GM19452 (cell line): ENCODE measurements at regions not wholly inside any gene's neighbourhood (a gene's known extent, or its start where the extent isn't known, plus 50 kb on each side); places are given as distances from the start of the nearest gene placed in this dataset.
"Not testable (repeated sequence)": the region's sequence is repeated elsewhere in the genome, so short reads cannot be mapped to it uniquely, and the experiment has no call there.

ENCODE experiments used
- ATAC-seq: cut with Tn5 transposase; IDR thresholded peaks from one replicate; pipeline ENCODE4 v1.9.1; 2021; ENCODE audit not compliant: unreplicated experiment

DNA sequence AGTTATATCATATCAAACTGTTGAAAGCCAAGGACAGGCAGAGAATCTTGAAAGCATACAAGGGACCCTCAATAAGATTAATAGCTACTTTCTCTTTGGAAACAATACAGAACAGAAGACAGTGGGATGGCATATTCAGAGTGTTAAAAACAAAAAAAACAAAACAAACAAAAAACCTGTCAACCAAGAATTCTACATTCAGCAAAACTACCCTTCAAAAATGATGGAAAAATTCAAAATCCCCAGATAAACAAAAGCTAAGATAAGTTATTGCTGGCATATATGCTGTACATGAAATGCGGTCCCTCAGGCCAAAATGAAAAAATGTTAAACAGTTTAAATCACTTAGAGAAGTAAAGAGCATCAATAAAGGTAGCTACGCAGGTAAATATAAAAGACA lies 425.1 kb downstream of the ACTL7B start:
- no peak for ATAC-seq

- ATAC-seq: no peak
Observed at GRCh38 chr9:108427751-108428150, 428.0 kb downstream of the ACTL7B start.

DNA sequence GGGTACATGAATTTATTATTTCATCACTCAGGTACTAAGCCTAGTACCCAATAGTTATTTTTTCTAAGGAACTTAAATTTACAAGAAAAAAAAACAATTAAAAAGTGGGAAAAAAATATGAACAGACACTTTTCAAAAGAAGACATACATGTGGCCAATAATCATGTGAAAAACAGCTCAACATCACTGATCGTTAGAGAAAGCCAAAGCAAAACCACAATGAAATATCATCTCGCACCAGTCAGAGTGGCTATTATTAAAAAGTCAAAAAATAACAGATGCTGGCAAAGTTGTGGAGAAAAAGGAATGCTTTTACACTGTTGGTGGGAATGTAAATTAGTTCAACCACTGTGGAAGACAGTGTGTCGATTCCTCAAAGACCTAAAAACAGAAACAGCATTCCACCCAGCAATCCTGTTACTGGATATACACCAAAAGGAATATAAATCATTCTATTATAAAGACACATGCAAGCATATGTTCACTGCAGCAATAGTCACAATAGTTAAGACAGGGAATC lies 429.3 kb downstream of the ACTL7B start:
- ATAC-seq: not testable (repeated sequence)

DNA sequence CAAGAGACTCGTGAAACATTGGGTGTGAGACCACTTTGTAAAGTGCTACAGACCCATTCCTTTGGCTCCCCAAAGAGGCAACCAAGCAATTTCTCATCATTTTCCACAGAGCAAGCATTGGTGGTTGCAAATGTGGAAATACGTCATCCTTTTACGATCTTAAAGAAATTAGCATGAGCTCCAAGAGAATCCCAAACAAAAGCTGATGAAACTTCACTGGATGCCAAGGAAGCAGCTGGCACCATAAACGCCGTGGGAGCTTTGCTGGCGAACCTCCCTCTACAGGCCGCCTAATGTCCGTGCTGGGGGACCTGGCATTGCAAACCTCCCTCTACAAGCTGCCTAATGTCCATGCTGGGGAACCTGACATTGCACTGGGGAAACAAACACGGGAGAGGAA lies 432.4 kb downstream of the ACTL7B start:
- ATAC-seq: no peak

DNA sequence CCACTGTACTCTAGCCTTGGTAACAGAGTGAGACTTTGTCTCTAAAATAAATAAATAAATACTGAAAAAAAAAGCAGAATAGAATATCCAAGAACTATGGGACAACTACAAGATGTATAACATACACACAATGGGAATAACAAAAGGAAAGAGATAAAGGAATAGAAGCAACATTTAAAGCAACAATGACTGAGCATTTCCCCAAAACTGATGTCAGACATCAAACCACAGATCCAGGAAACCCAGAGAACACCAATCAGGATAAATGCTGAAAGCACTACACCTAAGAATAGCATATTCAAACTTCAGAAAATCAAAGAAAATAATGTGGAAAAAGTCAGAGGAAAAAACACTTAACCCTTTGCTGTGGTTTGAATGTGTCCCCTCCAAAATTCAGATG lies 436.4 kb downstream of the ACTL7B start:
- ATAC-seq: no peak

GRCh38 chr9:108417726-108418125 lies 438.1 kb downstream of the ACTL7B start:
- ATAC-seq: no peak

- ATAC-seq: no peak
Observed at GRCh38 chr9:108417312-108417711, 438.5 kb downstream of the ACTL7B start.

- no peak for ATAC-seq
Observed at GRCh38 chr9:108416324-108416723, 439.5 kb downstream of the ACTL7B start.

DNA sequence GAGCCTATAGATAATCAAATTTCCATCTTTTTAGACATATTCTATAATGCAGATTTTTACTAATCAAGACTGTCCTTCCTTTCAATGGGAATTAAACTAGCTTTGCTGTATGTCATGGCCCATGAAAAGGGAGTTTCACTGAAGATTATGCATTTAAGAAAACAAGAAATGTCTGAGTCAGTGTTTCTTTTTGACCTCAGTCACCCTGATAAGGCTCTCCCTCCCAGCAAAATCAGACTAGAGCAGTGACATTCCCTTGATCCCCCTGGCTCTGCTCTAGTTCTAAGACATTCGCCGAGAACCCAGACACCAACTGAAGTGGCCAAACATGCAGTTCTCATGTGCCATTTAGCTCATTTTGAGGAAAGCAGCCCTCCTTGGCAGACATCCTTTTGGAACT lies 442.0 kb downstream of the ACTL7B start:
- ATAC-seq: no peak

DNA sequence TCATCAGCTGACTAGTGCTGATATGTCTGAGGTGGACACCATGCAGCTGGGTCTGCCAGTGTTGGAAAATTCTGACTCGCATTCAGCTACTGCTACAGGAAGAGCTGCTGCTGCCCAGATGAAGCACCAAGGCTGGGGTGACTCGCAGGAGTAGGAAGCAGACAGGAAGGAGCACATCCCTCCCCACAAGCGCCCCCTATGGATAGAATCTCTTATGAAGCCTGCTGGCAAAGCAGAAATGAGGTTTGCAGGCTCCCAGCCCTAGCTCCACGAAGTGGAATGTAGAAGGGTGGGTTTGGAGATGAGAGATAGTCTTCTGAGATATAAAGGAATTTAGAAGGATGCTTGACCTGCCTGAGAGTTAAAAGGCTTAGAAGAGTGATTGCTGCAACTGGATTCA lies 443.0 kb downstream of the ACTL7B start:
- no peak for ATAC-seq

GRCh38 chr9:108411632-108412031 lies 444.2 kb downstream of the ACTL7B start:
- no peak for ATAC-seq

DNA sequence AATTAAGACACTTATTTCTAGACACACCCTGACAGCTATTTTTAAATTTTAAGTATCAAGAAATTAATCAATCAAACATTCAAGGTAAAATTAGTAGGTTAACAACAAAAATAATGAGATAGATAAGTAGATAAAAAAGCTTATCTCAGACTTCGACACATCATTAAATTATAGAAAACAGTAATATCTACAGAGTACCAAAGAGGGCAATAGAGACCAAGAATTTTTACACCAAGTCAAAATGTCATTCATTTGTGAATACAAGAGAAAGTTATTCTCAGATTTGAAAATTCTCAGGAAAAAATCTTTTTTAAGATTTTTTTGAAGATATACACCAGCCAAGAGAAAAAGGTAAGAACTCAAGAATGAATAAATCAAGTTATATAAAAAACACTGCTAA lies 445.6 kb downstream of the ACTL7B start:
- ATAC-seq: no peak

DNA sequence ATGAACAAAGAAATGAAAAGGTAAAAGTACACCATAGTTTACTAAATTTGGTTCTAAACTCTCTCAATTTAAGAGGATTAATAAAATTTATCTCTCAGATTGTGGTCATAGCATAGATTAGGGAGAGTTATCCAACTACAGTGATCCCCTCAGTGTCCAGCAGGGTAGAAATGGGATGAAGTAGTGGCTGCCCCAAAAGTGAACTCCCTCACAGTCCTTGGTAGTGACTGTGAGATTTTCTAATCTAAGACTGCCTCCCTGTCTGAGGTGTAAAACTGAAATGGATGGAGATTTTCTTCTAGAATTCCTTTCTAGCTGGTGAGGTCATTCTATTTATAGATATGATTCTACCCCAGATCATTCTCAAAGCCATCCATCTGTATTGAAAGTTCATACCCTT lies 455.5 kb downstream of the ACTL7B start:
- ATAC-seq: no peak

DNA sequence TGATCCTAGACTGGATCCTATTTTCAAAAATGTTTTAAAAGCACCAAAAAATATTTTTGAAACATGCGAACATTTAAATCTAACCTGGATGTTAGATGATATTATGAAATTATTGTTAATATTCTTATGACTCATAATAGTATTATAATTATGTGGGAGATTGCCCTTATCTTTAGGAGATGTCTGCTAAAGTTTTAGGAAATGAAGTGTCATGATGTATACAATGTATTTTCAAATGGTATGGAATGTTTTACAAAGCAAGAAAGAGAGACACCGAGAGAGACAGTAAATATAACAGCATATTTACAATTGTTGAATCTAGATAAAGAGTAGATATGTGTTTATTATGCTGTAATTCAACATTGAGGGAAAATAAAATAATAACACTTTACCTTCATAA lies 455.9 kb downstream of the ACTL7B start:
- no peak for ATAC-seq

GRCh38 chr9:108397286-108397685 lies 458.5 kb downstream of the ACTL7B start:
- ATAC-seq: no peak

GRCh38 chr9:108396611-108397010 lies 459.2 kb downstream of the ACTL7B start:
- ATAC-seq: no peak

DNA sequence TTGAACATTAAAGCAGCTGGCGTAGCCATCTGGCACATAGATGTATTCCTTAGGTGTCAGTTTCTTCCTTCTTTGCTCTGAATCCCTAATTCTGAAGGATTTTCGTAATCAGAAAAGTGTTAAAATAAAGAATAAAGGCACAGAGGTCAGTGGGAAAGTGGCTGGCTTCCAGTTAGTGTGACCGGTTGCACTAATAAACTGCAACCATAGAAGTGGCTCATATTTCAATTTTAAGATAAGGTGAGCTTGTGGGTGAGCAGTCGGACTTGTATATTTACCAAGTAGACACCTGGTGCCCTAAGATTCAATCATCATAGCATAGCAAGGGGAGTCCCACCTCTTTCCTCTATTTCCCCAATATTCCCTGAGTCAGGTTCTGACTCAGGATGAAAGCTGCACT lies 459.6 kb downstream of the ACTL7B start:
- ATAC-seq: no peak

DNA sequence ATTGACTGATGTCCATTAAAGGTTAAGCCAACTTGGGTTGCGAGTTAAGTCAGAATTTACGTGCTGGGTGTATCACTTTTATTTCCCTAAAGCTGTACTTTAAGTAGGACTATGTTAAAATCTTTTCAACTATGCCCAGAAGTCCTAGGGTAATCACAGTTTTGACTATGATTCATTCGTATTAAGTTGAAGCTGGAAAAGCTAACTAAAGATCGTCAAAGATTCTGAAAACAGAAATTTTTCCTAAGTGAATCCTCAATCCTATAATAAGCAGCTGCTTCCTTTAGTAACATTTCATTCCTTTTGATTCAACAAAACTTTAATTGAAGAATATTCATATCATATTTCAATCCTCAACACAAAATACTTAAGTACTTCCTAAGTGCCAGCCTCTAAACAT lies 460.4 kb downstream of the ACTL7B start:
- ATAC-seq: no peak

DNA sequence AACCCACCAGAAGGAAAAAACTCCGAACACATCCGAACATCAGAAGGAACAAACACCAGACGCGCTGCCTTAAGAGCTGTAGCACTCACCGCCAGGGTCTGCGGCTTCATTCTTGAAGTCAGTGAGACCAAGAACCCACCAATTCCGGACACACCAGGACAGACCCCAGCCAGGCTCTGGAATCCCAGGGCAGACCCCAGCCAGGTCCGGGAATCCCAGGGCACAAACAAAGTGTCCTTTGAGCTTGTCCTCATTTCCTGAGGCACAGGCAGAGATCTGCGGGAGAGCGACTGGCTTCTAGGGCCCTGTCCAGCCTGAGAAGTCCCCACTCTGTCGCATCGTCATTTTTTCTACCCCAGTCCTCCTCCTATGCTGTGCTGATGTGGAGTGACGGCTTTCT lies 461.1 kb downstream of the ACTL7B start:
- ATAC-seq: no peak

DNA sequence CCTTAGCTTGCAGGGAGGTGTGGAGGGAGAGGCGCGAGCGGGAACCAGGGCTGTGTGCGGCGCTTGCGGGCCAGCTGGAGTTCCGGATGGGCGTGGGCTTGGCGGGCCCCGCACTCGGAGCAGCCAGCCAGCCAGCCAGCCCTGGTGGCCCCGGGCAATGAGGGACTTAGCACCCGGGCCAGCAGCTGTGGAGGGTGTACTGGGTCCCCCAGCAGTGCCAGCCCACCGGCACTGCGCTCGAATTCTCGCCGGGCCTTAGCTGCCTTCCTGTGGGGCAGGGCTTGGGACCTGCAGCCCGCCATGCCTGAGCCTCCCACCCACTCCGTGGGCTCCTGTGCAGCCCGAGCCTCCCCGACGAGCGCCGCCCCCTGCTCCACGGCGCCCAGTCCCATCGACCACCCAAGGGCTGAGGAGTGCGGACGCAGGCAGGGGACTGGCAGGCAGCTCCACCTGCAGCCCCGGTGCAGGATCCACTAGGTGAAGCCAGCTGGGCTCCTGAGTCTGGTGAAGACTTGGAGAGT lies 462.2 kb downstream of the ACTL7B start:
- not testable (repeated sequence) for ATAC-seq

GRCh38 chr9:108392877-108393276 lies 462.9 kb downstream of the ACTL7B start:
- no peak for ATAC-seq

DNA sequence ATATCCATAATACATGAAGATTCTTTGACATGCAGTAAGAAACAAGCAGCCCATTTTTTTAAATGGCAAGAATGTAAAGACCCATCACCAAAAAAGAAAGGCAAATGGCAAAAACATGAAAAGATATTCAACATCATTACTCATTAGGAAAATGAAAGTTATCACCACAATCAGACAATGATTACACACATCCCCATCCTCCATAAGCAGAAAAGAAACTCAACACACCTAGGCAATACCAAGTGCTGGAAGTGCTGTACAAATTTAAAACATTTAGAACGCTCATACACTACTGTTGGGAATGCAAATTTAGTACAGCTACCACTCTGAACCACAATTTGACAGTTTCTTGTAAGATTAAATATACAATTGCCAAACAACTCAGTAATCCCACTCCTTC lies 466.7 kb downstream of the ACTL7B start:
- ATAC-seq: peak; percentile 93

DNA sequence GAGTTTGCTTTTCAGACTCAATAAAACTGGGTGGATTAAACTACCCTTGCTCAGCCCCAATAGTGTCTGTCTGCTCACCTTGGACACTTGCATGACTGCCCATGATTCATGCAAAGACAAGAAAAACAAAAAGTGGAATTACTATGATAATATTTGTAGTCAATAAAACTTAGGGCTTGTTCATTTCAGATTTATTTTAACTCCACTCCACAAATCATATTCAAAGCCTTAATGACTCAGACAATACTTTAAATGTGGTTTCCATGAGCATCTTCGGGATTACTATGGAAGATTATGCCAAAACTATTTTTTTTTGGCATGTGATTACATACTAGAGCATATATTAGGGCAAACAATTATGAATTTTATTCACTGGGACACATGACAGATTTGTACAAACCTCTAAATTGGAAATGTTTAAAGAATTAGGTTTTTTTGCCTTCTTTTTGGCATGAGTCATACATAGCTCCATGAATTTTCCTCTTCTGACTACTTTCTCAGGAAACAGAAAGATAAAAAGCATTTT lies 468.9 kb downstream of the ACTL7B start:
- ATAC-seq: no peak
